GM12878 (cell line): ENCODE measurements at regions not wholly inside any gene's neighbourhood (a gene's known extent, or its start where the extent isn't known, plus 50 kb on each side); places are given as distances from the start of the nearest gene placed in this dataset.
A peak's percentile ranks its signal among the peaks of the same experiment; 100 is the strongest.

Experiments used
- ATAC-seq: fragments of 200-7000 bp; cut with Tn5 transposase; 3 replicates; pipeline ENCODE4 v1.9.1; 2020; ENCODE audit warnings: mild to moderate bottlenecking, moderate library complexity
- BruUV-seq: library from RNA; stranded (reverse); fragments of 400-500 nt; replicated peaks from 2 replicates; lab custom pipeline; 2021; lab: Mats Ljungman, UMichigan
- CTCF ChIA-PET: fragments of 300-600 bp; sonication (Branson Sonifier 250); formaldehyde crosslinking; extraction: SDS; loops from one replicate; lab custom pipeline; 2021; ENCODE audit warnings: inconsistent platforms; lab: Yijun Ruan, JAX
- POLR2A ChIA-PET: fragments of 350-600 bp; formaldehyde crosslinking; extraction: SDS; loops from one replicate; lab custom pipeline; 2021; ENCODE audit warnings: inconsistent platforms; lab: Charles Lee
- RAD21 ChIA-PET: fragments of 300-600 bp; sonication (Branson Sonifier 250); formaldehyde crosslinking; loops from one replicate; lab custom pipeline; 2023; ENCODE audit warnings: antibody characterized with exemption; ENCODE audit not compliant: unreplicated experiment; lab: Charles Lee
- SMC1A ChIA-PET: fragments of 300-600 bp; sonication (Branson Sonifier 250); formaldehyde crosslinking; loops from one replicate; lab custom pipeline; 2023; ENCODE audit not compliant: unreplicated experiment, uncharacterized antibody; lab: Charles Lee
- DNase-seq: peaks from one replicate; pipeline ENCODE4 v3.0.0-alpha.2; 2011; ENCODE audit warnings: low read depth, low spot score
- FAIRE-seq: peaks from 3 replicates; lab custom pipeline; 2011; peaks lifted over from hg19 to GRCh38; lab: Jason Lieb, UNC
- H2AFZ ChIP-seq: 2 replicates; pipeline ENCODE4 v1.6.0; 2011; ENCODE audit warnings: low read depth, low read length, control low read depth; ENCODE audit not compliant: control insufficient read depth
- H3K27ac ChIP-seq: 2 replicates; pipeline ENCODE4 v1.5.1; 2011; ENCODE audit warnings: control low read depth; ENCODE audit not compliant: control insufficient read depth, insufficient read depth
- H3K27me3 ChIP-seq, 2 experiments: replicated peaks in 1 of 2; 2 replicates each; pipeline versions ENCODE4 v1.6.0 to v1.6.1; 2011; ENCODE audit warnings: low read length in 1 of 2; ENCODE audit not compliant: control insufficient read depth in 2 of 2, insufficient read depth in 2 of 2
- H3K36me3 ChIP-seq, 2 experiments: 2 replicates each; pipeline ENCODE4 v1.5.1; 2011; ENCODE audit warnings: low read length in 1 of 2; ENCODE audit not compliant: control insufficient read depth in 2 of 2, insufficient read depth in 2 of 2
- H3K4me1 ChIP-seq: 2 replicates; pipeline ENCODE4 v1.6.1; 2011; ENCODE audit warnings: mild to moderate bottlenecking, low read length, moderate library complexity, mixed read lengths; ENCODE audit not compliant: control insufficient read depth, insufficient read depth
- H3K4me2 ChIP-seq: 2 replicates; pipeline ENCODE4 v1.6.0; 2011; ENCODE audit warnings: control low read depth; ENCODE audit not compliant: control insufficient read depth, insufficient read depth
- H3K4me3 ChIP-seq: fragments of 200-600 bp; sonication (generic); 2 replicates; pipeline ENCODE4 v1.5.1; 2016
- H3K79me2 ChIP-seq: 2 replicates; pipeline ENCODE4 v1.6.0; 2011; ENCODE audit warnings: low read length; ENCODE audit not compliant: control insufficient read depth, insufficient read depth
- H3K9ac ChIP-seq: 2 replicates; pipeline ENCODE4 v1.8.0; 2011; ENCODE audit warnings: low read length, control low read depth, mixed read lengths; ENCODE audit not compliant: control insufficient read depth, insufficient read depth
- H3K9me3 ChIP-seq: replicated peaks from 3 replicates; pipeline ENCODE4 v1.5.1; 2011; ENCODE audit warnings: mild to moderate bottlenecking, low read length; ENCODE audit not compliant: control insufficient read depth, insufficient read depth
- H4K20me1 ChIP-seq: 2 replicates; pipeline ENCODE4 v1.6.0; 2011; ENCODE audit not compliant: control insufficient read depth, insufficient read depth
- BHLHE40 ChIP-seq, 2 experiments: fragments of 450-650 bp in 1 of 2; IDR thresholded peaks; 2 replicates each; pipeline ENCODE4 v1.6.1; 2011 to 2017; ENCODE audit warnings: low read depth in 2 of 2, borderline replicate concordance in 1 of 2, improper control_type of control experiment in 1 of 2, low read length in 1 of 2, mild to moderate bottlenecking in 1 of 2
- CTCF ChIP-seq, 3 experiments: IDR thresholded peaks in 2 of 3; conservative IDR thresholded peaks in 1 of 3; 2 replicates each; pipeline ENCODE4 v1.5.1; 2011; ENCODE audit warnings: low read depth in 3 of 3, low read length in 3 of 3, mild to moderate bottlenecking in 3 of 3, control low read depth in 2 of 3, moderate library complexity in 2 of 3, inconsistent platforms in 1 of 3, mixed read lengths in 1 of 3; ENCODE audit not compliant: control insufficient read depth in 2 of 3, insufficient read depth in 1 of 3; ENCODE audit errors: extremely low read depth in 1 of 3
- FOS ChIP-seq: IDR thresholded peaks from 3 replicates; pipeline ENCODE4 v1.6.1; 2011; ENCODE audit warnings: borderline replicate concordance; ENCODE audit not compliant: insufficient read length; ENCODE audit errors: extremely low read depth
- NFXL1 ChIP-seq: fragments of 450-650 bp; IDR thresholded peaks from 2 replicates; pipeline ENCODE4 v1.6.1; 2017; ENCODE audit warnings: antibody characterized with exemption, mild to moderate bottlenecking, borderline replicate concordance
- RAD21 ChIP-seq: IDR thresholded peaks from 2 replicates; pipeline ENCODE4 v1.6.1; 2011; ENCODE audit warnings: mild to moderate bottlenecking, low read depth, low read length, moderate library complexity; ENCODE audit not compliant: insufficient read depth
- SMC3 ChIP-seq: IDR thresholded peaks from 2 replicates; pipeline ENCODE4 v1.6.1; 2011; ENCODE audit warnings: low read length, improper control_type of control experiment, borderline replicate concordance
- SP1 ChIP-seq: IDR thresholded peaks from one replicate; pipeline ENCODE4 v1.6.1; 2011; ENCODE audit warnings: low read depth, low read length
- SREBF2 ChIP-seq: IDR thresholded peaks from 2 replicates; pipeline ENCODE4 v1.6.1; 2012; ENCODE audit warnings: mild to moderate bottlenecking, low read length
- STAT1 ChIP-seq: fragments of 450-650 bp; conservative IDR thresholded peaks from 2 replicates; pipeline ENCODE4 v1.6.1; 2014; ENCODE audit warnings: antibody characterized with exemption, mild to moderate bottlenecking
- TCF12 ChIP-seq: IDR thresholded peaks from 2 replicates; pipeline ENCODE4 v1.6.1; 2011; ENCODE audit warnings: low read depth, mild to moderate bottlenecking, low read length
- TCF3 ChIP-seq: IDR thresholded peaks from 2 replicates; pipeline ENCODE4 v1.6.1; 2012; ENCODE audit warnings: low read depth, mild to moderate bottlenecking, low read length, borderline replicate concordance; ENCODE audit not compliant: insufficient read depth
- YY1 ChIP-seq: IDR thresholded peaks from 2 replicates; pipeline ENCODE4 v1.6.1; 2011; ENCODE audit warnings: low read depth, mild to moderate bottlenecking, low read length
- ZBED1 ChIP-seq: IDR thresholded peaks from 2 replicates; pipeline ENCODE4 v1.6.1; 2016; ENCODE audit warnings: borderline replicate concordance
- WGBS: methylation state at CpG from one replicate; pipeline ENCODE4 v1.1.6; 2016; ENCODE audit warnings: low lambda C conversion rate; ENCODE audit not compliant: insufficient replicate concordance, insufficient coverage; ENCODE audit errors: missing lambda C conversion rate; 5-methylcytosine and 5-hydroxymethylcytosine counted together
- in situ Hi-C: fragments of 300-500 bp; cut with MboI; formaldehyde crosslinking; loops from 9 replicates; pipeline ENCODE4 v1.14.3; 2018; ENCODE audit warnings: mixed read lengths
- intact Hi-C: fragments of 100-400 bp; cut with micrococcal nuclease; formaldehyde crosslinking; loops from one replicate; pipeline ENCODE4 v1.14.2; 2022; ENCODE audit not compliant: unreplicated experiment
- TF ChIP-seq, protein P1 (sequence below): fragments of 450-650 bp; IDR thresholded peaks from 2 replicates; pipeline ENCODE4 v1.6.1; 2016; ENCODE audit warnings: mild to moderate bottlenecking, moderate library complexity, borderline replicate concordance

DNA sequence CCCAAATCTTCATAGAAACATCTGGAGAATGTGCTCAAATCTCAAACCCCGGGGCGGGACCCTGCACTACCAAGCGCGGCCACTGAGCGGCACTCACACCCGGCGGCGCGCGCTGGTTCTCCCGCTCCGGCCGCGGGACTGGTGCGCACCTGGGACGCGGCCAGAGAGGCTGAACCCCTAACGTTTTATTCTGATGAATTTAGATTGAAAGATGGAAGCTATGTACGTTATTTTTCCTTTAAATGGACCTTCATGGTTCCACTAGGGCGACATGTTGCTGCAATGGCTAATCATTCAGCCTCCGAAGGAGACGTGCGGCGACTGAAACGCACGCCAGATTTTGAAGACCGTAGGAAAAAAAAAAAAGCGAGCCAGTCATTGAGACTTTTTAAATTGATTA lies 107.0 kb upstream of the INSIG1 start:
- 25% methylated on average over 28 of the region's 28 CpGs for whole genome bisulfite sequencing
- no peak overlapping the region for H3K4me2 ChIP-seq
- ChIA-PET POLR2A (no interaction called here), RAD21 (interaction anchor here (1.3 to 2.1 kb wide), 4 partner anchors 14 to 154 kb away, joined by 4 to 12 read pairs (median 6); no protein-coding TSS in a partner anchor), SMC1A (interaction anchor here (0.7 to 3.2 kb wide), 6 partner anchors 9 to 263 kb away, joined by 3 to 18 read pairs (median 4); no protein-coding TSS in a partner anchor), CTCF (interaction anchor here (0.8 to 5.3 kb wide), 7 partner anchors 8 to 281 kb away, joined by 3 to 37 read pairs (median 10); no protein-coding TSS in a partner anchor)
- H3K36me3 ChIP-seq, result no peaks in the 10 kb centered on the region
- H2AFZ ChIP-seq, result no peak overlapping the region
- ATAC-seq, result peak; percentile 80
- H3K27ac ChIP-seq, result no peak overlapping the region
- peaks cover 6% of the 10 kb centered on the region; the same call in 2 of the 3 replicates for H3K9me3 ChIP-seq
- no peak overlapping the region for H3K4me3 ChIP-seq
- FAIRE-seq, result no peak
- no TSS peak for BruUV-seq
- H3K4me1 ChIP-seq, result peaks cover 7% of the 10 kb centered on the region; the same call in 1 of the 2 replicates
- in situ Hi-C loops (no loop called here), intact Hi-C loops (loop anchor here (1.0 to 5.0 kb wide), 3 partner anchors 27 to 155 kb away; partner anchors contain the start of gene INSIG1)
- 0 out of 2 replicates have a peak, but pooled peaks have one; percentile 20 for TF ChIP-seq TCF12
- TF ChIP-seq ZBED1, result no peak
- 0 out of 4 replicates have a peak, but pooled peaks of 1 of the 2 experiments have one; percentile 19 for TF ChIP-seq BHLHE40 (IDR thresholded peaks at IDR 0.05; ENCODE audit: borderline replicate concordance in 1 of 2, low read depth in 2 of 2, low read length in 1 of 2)
- TF ChIP-seq STAT1, result no peak
- TF ChIP-seq RAD21, result peak; percentile 93
- TF ChIP-seq SREBF2, result no peak
- no peak for TF ChIP-seq NFXL1
- TF ChIP-seq, protein P1, sequence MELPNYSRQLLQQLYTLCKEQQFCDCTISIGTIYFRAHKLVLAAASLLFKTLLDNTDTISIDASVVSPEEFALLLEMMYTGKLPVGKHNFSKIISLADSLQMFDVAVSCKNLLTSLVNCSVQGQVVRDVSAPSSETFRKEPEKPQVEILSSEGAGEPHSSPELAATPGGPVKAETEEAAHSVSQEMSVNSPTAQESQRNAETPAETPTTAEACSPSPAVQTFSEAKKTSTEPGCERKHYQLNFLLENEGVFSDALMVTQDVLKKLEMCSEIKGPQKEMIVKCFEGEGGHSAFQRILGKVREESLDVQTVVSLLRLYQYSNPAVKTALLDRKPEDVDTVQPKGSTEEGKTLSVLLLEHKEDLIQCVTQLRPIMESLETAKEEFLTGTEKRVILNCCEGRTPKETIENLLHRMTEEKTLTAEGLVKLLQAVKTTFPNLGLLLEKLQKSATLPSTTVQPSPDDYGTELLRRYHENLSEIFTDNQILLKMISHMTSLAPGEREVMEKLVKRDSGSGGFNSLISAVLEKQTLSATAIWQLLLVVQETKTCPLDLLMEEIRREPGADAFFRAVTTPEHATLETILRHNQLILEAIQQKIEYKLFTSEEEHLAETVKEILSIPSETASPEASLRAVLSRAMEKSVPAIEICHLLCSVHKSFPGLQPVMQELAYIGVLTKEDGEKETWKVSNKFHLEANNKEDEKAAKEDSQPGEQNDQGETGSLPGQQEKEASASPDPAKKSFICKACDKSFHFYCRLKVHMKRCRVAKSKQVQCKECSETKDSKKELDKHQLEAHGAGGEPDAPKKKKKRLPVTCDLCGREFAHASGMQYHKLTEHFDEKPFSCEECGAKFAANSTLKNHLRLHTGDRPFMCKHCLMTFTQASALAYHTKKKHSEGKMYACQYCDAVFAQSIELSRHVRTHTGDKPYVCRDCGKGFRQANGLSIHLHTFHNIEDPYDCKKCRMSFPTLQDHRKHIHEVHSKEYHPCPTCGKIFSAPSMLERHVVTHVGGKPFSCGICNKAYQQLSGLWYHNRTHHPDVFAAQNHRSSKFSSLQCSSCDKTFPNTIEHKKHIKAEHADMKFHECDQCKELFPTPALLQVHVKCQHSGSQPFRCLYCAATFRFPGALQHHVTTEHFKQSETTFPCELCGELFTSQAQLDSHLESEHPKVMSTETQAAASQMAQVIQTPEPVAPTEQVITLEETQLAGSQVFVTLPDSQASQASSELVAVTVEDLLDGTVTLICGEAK, result no peak
- TF ChIP-seq TCF3, result peak; percentile 68; the same call in 1 of the 2 replicates
- TF ChIP-seq CTCF (IDR thresholded peaks at IDR 0.05 in 2 of 3, conservative IDR thresholded peaks at IDR 0.05 in 1 of 3; ENCODE audit: control insufficient read depth in 2 of 3, extremely low read depth in 1 of 3, insufficient read depth in 1 of 3, low read depth in 3 of 3, low read length in 3 of 3), result peak; percentile 76 to 91 (median 82)
- no peak for TF ChIP-seq FOS
- TF ChIP-seq YY1, result peak; percentile 70
- TF ChIP-seq SMC3, result peak; percentile 78; the same call in 1 of the 2 replicates
- TF ChIP-seq SP1, result peak; percentile 10
- no peak for DNase-seq
- H3K27me3 ChIP-seq, result no peaks in the 10 kb centered on the region
- no peaks in the 10 kb centered on the region for H3K79me2 ChIP-seq
- no peak overlapping the region for H3K9ac ChIP-seq
- no peaks in the 10 kb centered on the region for H4K20me1 ChIP-seq
